Stimulated activated CD8-positive, alpha-beta memory T cell treated with anti-CD3 and anti-CD28 coated beads, Interleukin-7, amount 100 ng/mL, for 4 hours (primary cell): ENCODE measurements at regions not wholly inside any gene's neighbourhood (a gene's known extent, or its start where the extent isn't known, plus 50 kb on each side); places are given as distances from the start of the nearest gene placed in this dataset.
"Not testable (repeated sequence)": the region's sequence is repeated elsewhere in the genome, so short reads cannot be mapped to it uniquely, and the experiment has no call there.

Experiments used
- DNase-seq, 2 donors: peaks; one replicate each; pipeline ENCODE4 v3.0.0-alpha.2; 2020; ENCODE audit warnings: low read depth in 2 of 2

- DNase-seq = no peak
These were observed 136.9 kb upstream of the CDK6 start for GRCh38 chr7:92973293-92973731.

GRCh38 chr7:92972441-92972840 is 136.1 kb upstream of the CDK6 start:
- no peak for DNase-seq

GRCh38 chr7:92969061-92969460 is 132.7 kb upstream of the CDK6 start:
- no peak for DNase-seq

GRCh38 chr7:92968502-92968901 is 132.1 kb upstream of the CDK6 start:
- DNase-seq = no peak

GRCh38 chr7:92967238-92967637 is 130.9 kb upstream of the CDK6 start:
- DNase-seq = no peak

GRCh38 chr7:92964141-92964540 is 127.8 kb upstream of the CDK6 start:
- DNase-seq = no peak

- DNase-seq = no peak
These were observed 127.2 kb upstream of the CDK6 start for GRCh38 chr7:92963566-92963965.

- DNase-seq = no peak
These were observed 125.6 kb upstream of the CDK6 start for GRCh38 chr7:92961961-92962360.

- no peak for DNase-seq
These were observed 120.2 kb upstream of the CDK6 start for GRCh38 chr7:92956575-92956974.

- DNase-seq = no peak
These were observed 118.7 kb upstream of the CDK6 start for GRCh38 chr7:92955081-92955480.

GRCh38 chr7:92953657-92954056 is 117.3 kb upstream of the CDK6 start:
- DNase-seq = no peak

GRCh38 chr7:92949748-92950147 is 113.4 kb upstream of the CDK6 start:
- DNase-seq = no peak

- no peak for DNase-seq
These were observed 109.5 kb upstream of the CDK6 start for GRCh38 chr7:92945840-92946239.

- DNase-seq = no peak
These were observed 108.3 kb upstream of the CDK6 start for GRCh38 chr7:92944633-92945032.

GRCh38 chr7:92942706-92943105 is 106.3 kb upstream of the CDK6 start:
- not testable (repeated sequence) for DNase-seq

- DNase-seq = no peak
These were observed 103.4 kb upstream of the CDK6 start for GRCh38 chr7:92939666-92940360.

GRCh38 chr7:92934096-92934495 is 97.7 kb upstream of the CDK6 start:
- DNase-seq = no peak

- no peak for DNase-seq
These were observed 96.1 kb upstream of the CDK6 start for GRCh38 chr7:92932450-92932849.

- no peak for DNase-seq
These were observed 94.0 kb upstream of the CDK6 start for GRCh38 chr7:92930404-92930803.

- no peak for DNase-seq
These were observed 90.3 kb upstream of the CDK6 start for GRCh38 chr7:92926697-92927044.

GRCh38 chr7:92925876-92926696 is 89.7 kb upstream of the CDK6 start:
- DNase-seq = no peak

GRCh38 chr7:92924800-92925199 is 88.4 kb upstream of the CDK6 start:
- no peak for DNase-seq

GRCh38 chr7:92917230-92917629 is 80.9 kb upstream of the CDK6 start:
- no peak for DNase-seq
